Activated T-helper 1 cell treated with anti-CD3 and anti-CD28 coated beads, Interleukin-2, amount 50 U/mL, for 16 hours (primary cell): ENCODE measurements at regions not wholly inside any gene's neighbourhood (a gene's known extent, or its start where the extent isn't known, plus 50 kb on each side); places are given as distances from the start of the nearest gene placed in this dataset.

Experiments
- DNase-seq, 2 donors: peaks; one replicate each; pipeline ENCODE4 v3.0.0-alpha.2; 2020; ENCODE audit warnings: low read depth in 1 of 2, low spot score in 1 of 2

DNA sequence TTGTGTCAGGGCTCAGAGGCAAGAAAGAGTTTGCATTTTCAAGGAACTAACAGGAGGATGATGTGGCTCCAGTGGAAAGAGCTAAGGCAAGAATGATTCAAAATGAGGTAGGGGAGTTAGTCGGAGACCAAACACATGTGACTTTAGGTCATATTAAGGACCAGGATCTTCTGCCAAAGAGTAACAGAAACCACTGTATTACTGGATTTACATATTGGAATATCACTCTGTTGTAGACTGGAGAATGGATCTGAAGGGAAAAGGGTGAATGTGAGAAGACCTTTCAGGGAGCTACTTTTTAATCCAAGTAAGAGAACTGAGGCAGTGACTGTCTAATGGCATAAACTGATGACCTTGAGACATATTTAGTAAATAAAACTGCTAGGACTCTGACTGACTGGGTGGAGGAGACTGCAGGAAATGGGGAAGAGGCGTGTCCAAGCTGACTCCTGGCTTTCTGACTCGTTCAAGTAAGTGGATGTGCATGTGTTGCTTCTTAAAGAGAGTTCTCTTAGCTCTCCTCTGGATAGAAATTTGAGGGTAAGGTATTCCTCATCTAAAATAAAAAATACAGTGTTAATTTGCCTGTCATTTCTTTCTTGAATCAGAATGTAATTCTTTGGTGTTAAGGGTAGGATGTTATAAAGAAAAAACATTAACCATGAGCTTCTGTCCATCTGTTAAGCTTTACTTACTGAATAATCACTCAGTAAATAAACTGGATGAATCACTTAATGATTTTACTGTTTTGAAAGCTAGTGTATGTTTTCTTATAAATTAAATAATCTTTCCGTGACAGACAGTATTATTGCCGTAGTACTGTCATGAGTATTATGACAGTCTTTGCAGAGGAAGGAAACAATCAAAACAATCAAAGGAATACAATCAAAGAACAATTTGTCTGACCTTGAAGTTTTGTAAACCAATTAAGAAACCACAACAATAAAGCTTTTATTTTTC is 58.3 kb upstream of the CFAP20DC start:
- no peak for DNase-seq

DNA sequence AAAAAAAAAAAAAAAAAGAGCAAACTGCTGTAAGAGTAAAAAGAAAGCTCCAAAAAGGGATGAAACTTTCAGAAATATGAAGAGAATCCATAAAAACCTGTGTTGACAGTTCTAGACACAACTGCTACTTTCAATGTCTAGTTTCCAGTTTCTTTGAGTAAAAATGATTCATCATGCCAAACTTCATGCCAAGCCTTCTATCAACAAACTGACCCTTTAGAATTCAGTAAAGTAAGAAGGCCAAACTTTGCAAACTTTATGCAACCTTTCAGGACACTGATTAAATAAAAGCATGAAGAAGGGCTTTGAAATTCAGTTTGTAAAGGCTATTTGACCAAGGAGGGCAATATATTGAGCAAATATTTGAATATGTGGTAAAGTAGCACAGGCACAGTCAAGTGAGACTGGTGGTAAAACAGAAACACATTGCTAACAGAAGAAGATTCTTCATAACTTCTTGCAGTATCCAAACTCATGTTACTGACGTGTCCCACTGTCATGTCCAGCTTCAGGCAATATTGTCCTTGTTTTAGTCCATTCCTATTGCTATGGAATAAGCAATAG is 56.3 kb upstream of the CFAP20DC start:
- no peak for DNase-seq

DNA sequence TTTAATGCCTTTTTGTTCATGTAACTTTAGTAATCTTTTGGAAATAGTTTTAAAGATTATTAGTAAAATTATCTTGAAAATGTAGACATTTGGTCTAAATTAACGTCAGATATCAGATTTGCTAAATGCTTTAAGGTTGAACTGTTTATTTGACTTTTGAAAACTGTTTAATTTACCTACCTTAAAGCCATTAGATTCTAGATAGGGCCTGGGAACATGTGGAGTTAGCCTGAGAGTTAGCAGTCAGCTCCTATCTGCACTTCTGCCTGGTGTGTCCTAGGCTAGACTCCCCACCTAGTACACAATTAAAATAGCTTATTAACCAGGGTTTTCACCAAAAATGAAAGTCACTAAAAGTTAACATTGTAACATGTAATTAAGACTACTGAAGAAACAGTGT is 53.7 kb upstream of the CFAP20DC start:
- DNase-seq = no peak

- DNase-seq = no peak
Measured at GRCh38 chr3:59101231-59101736, 51.5 kb upstream of the CFAP20DC start.
